ENCODE measurements at regions not wholly inside any gene's neighbourhood (a gene's known extent, or its start where the extent isn't known, plus 50 kb on each side); places are given as distances from the start of the nearest gene placed in this dataset.

DNA sequence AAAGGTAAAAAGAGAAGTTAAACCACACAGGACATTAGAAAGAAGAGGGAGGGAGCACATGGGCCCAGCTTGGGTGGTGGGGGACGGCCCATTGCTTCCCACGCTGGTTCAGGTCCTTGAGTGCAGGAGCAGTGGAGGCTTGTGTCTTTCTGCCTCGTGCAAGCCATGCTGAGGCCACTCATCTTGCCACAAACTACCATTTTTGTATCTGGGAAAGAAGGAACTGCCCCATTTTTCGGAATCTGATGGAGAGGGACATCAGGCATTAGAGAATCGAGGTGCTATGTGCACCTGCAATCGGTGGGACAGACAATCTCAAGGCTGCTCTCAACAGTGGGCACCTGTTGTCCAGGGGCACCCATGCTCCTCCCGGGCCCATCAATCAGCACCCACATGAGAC, 234.5 kb downstream of the KLF13 start:
- in situ Hi-C loops (cut with MboI; ENCODE audit: low pct_ligation_motif_present in 1 of 4, low pct_unique_long_range_greater_than_20kb in 1 of 4, low sequenced_read_pairs in 3 of 4) (no loop called here), intact Hi-C loops (cut with DNase I; ENCODE audit: low total_unique reads) (no loop called here)
- DNase-seq: no peak
- Histone ChIP-seq H3K27me3 (no peaks in the 10 kb centered on the region), H3K27ac (no peak overlapping the region), H3K36me3 (no peaks in the 10 kb centered on the region), H3K4me3 (no peak overlapping the region), H3K4me1 (no peaks in the 10 kb centered on the region), H3K9me3 (no peaks in the 10 kb centered on the region)
- TF ChIP-seq EP300 (IDR thresholded peaks at IDR 0.05; ENCODE audit: low read depth): no peak
- TF ChIP-seq POLR2AphosphoS5 (IDR thresholded peaks at IDR 0.05): no peak
- TF ChIP-seq, protein P1, sequence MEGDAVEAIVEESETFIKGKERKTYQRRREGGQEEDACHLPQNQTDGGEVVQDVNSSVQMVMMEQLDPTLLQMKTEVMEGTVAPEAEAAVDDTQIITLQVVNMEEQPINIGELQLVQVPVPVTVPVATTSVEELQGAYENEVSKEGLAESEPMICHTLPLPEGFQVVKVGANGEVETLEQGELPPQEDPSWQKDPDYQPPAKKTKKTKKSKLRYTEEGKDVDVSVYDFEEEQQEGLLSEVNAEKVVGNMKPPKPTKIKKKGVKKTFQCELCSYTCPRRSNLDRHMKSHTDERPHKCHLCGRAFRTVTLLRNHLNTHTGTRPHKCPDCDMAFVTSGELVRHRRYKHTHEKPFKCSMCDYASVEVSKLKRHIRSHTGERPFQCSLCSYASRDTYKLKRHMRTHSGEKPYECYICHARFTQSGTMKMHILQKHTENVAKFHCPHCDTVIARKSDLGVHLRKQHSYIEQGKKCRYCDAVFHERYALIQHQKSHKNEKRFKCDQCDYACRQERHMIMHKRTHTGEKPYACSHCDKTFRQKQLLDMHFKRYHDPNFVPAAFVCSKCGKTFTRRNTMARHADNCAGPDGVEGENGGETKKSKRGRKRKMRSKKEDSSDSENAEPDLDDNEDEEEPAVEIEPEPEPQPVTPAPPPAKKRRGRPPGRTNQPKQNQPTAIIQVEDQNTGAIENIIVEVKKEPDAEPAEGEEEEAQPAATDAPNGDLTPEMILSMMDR (IDR thresholded peaks at IDR 0.05): no peak
- no peak for TF ChIP-seq POLR2A (IDR thresholded peaks at IDR 0.05)
- 91 to 100% methylated on average over 4 to 7 of the region's 7 CpGs for WGBS, 2 donors (ENCODE audit: low coverage in 1 of 2)

DNA sequence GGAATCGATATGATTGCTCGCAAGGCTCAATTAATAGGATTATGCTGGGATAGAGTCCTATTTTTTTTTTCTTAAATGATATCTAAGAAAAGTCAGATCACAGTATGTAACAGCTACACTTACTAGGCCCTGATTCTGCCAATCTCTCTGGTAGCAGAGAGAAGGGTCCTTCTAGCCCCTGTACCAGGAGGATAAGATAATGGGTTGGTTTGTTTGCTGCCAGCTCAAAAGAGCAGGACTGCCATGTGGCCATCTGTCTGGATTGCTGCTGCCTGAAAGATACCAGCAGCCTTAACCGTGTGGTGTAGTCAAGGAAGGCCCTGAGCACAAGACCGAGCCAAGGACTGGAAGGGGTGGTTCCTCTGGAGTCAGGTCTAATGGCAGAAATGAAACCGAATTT, 236.4 kb downstream of the KLF13 start:
- WGBS, 2 donors (ENCODE audit: low coverage in 1 of 2): 78 to 94% methylated on average over 4 to 5 of the region's 5 CpGs
- Histone ChIP-seq H3K27me3 (no peaks in the 10 kb centered on the region), H3K4me3 (no peak overlapping the region), H3K36me3 (no peaks in the 10 kb centered on the region), H3K4me1 (no peaks in the 10 kb centered on the region), H3K9me3 (peaks cover 0 to 8% of the 10 kb centered on the region in 2 donors), H3K27ac (no peak overlapping the region)
- in situ Hi-C loops (cut with MboI; ENCODE audit: low pct_ligation_motif_present in 1 of 4, low pct_unique_long_range_greater_than_20kb in 1 of 4, low sequenced_read_pairs in 3 of 4): no loop called here
- intact Hi-C loops (cut with DNase I; ENCODE audit: low total_unique reads): no loop called here
- no peak for DNase-seq
- TF ChIP-seq POLR2AphosphoS5 (IDR thresholded peaks at IDR 0.05) (no peak), EP300 (IDR thresholded peaks at IDR 0.05; ENCODE audit: low read depth) (no peak), POLR2A (IDR thresholded peaks at IDR 0.05) (no peak)
- TF ChIP-seq, protein P1 (IDR thresholded peaks at IDR 0.05): no peak

DNA sequence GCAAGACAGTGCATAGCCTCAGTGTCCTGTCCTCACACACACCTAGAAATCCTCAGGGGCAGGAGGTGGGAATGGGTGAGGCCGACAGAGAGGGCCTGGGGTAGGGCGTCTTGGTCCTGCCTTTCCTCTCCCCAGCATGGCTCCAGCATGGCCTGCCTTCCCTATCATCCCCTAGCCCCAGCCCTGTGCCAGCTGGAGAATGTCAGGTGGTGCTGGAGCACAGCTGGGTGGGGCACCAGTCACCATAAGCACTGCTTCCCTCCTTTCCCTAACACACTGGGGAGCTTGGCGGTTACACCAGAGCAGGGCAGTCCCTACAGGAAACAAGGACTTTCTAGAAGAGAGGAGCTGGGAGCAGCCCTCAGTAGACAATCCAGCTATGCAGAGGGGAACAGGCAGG, 236.8 kb downstream of the KLF13 start:
- no peak for TF ChIP-seq EP300 (IDR thresholded peaks at IDR 0.05; ENCODE audit: low read depth)
- TF ChIP-seq, protein P1 (IDR thresholded peaks at IDR 0.05): no peak
- no peak for TF ChIP-seq POLR2A (IDR thresholded peaks at IDR 0.05)
- no peak for TF ChIP-seq POLR2AphosphoS5 (IDR thresholded peaks at IDR 0.05)
- no peaks in the 10 kb centered on the region for H3K27me3 ChIP-seq
- no peak overlapping the region for H3K27ac ChIP-seq
- no peak for DNase-seq
- H3K36me3 ChIP-seq: no peaks in the 10 kb centered on the region
- 90% methylated on average over 3 of the region's 3 CpGs; no CpG with 5 or more reads in 1 of the 2 donors for WGBS, 2 donors (ENCODE audit: low coverage in 1 of 2)
- no peak overlapping the region for H3K4me3 ChIP-seq
- H3K4me1 ChIP-seq: no peaks in the 10 kb centered on the region
- peaks cover 0 to 8% of the 10 kb centered on the region in 2 donors for H3K9me3 ChIP-seq
- intact Hi-C loops (cut with DNase I; ENCODE audit: low total_unique reads): no loop called here
- in situ Hi-C loops (cut with MboI; ENCODE audit: low pct_ligation_motif_present in 1 of 4, low pct_unique_long_range_greater_than_20kb in 1 of 4, low sequenced_read_pairs in 3 of 4): no loop called here

DNA sequence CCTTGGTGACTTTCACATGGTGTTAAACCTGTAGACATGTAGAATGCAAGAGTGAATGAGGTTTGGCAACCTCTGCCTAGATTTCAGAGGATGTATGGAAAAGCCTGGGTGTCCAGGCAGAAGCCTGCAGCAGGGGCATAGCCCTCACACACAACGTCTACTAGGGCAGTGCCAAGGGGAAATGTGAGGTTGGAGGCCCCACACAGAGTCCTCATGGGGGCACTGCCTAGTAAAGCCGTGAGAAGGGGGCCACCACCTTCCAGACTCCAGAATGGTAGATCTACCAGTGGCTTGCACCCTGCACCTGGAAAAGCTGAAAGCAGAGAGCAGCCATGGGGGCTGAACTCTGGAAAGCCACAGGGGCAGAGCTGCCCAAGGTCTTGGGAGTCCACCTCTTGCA, 241.2 kb downstream of the KLF13 start:
- no peak for DNase-seq
- no peak for TF ChIP-seq POLR2A (IDR thresholded peaks at IDR 0.05)
- TF ChIP-seq, protein P1 (IDR thresholded peaks at IDR 0.05): no peak
- no peak for TF ChIP-seq EP300 (IDR thresholded peaks at IDR 0.05; ENCODE audit: low read depth)
- TF ChIP-seq POLR2AphosphoS5 (IDR thresholded peaks at IDR 0.05): no peak
- in situ Hi-C loops (cut with MboI; ENCODE audit: low pct_ligation_motif_present in 1 of 4, low pct_unique_long_range_greater_than_20kb in 1 of 4, low sequenced_read_pairs in 3 of 4): no loop called here
- Histone ChIP-seq H3K27me3 (no peaks in the 10 kb centered on the region), H3K36me3 (no peaks in the 10 kb centered on the region), H3K27ac (no peak overlapping the region), H3K4me1 (no peaks in the 10 kb centered on the region), H3K4me3 (no peak overlapping the region), H3K9me3 (peaks cover 0 to 8% of the 10 kb centered on the region in 2 donors)
- 80% methylated on average over 2 of the region's 2 CpGs; no CpG with 5 or more reads in 1 of the 2 donors for WGBS, 2 donors (ENCODE audit: low coverage in 1 of 2)
- intact Hi-C loops (cut with DNase I; ENCODE audit: low total_unique reads): no loop called here

Measured in transverse colon (tissue), 4 donors.